K562 (cell line): ENCODE measurements at regions not wholly inside any gene's neighbourhood (a gene's known extent, or its start where the extent isn't known, plus 50 kb on each side); places are given as distances from the start of the nearest gene placed in this dataset.

Experiments used
- ATAC-seq: fragments of 200-7000 bp; cut with Tn5 transposase; 3 replicates; pipeline ENCODE4 v1.9.1; 2020; ENCODE audit warnings: moderate library complexity
- BruUV-seq: library from RNA; stranded (reverse); fragments of 400-500 nt; replicated peaks from 2 replicates; lab custom pipeline; 2021; lab: Mats Ljungman, UMichigan
- CTCF ChIA-PET: fragments of 300-600 bp; formaldehyde crosslinking; extraction: SDS; loops from one replicate; lab custom pipeline; 2021; ENCODE audit warnings: low intra/inter-chr PET ratio; lab: Yijun Ruan, JAX
- POLR2A ChIA-PET: fragments of 300-600, 350-650 bp; sonication (Branson Sonifier 250); formaldehyde crosslinking; extraction: SDS; loops from one replicate; lab custom pipeline; 2021; ENCODE audit warnings: antibody characterized with exemption, inconsistent platforms; lab: Yijun Ruan, JAX
- DNase-seq, 4 experiments: peaks; one replicate each; pipeline versions ENCODE4 v3.0.0 to v3.0.0-alpha.2; 2011 to 2018; ENCODE audit warnings: low spot score in 3 of 4, mixed read lengths in 3 of 4; ENCODE audit errors: extremely low read depth in 1 of 4
- FAIRE-seq: peaks from 2 replicates; lab custom pipeline; 2011; peaks lifted over from hg19 to GRCh38; lab: Jason Lieb, UNC
- H2AFZ ChIP-seq: 2 replicates; pipeline ENCODE4 v1.6.0; 2011; ENCODE audit warnings: low read depth, low read length, control low read depth, inconsistent platforms
- H3K27ac ChIP-seq: fragments of 200-600 bp; 3 replicates; pipeline ENCODE4 v1.8.0; 2011; ENCODE audit warnings: low read depth, mild to moderate bottlenecking, control low read depth, inconsistent platforms, low read length, moderate library complexity, mixed read lengths; ENCODE audit errors: extremely low read depth
- H3K27me3 ChIP-seq, 2 experiments: fragments of 300-600 bp in 1 of 2; 2 replicates in 1 of 2; 3 replicates in 1 of 2; pipeline versions ENCODE4 v1.6.0 to v1.8.0; 2011; ENCODE audit warnings: inconsistent platforms in 2 of 2, low read length in 2 of 2, mild to moderate bottlenecking in 1 of 2, mixed read lengths in 1 of 2, moderate library complexity in 1 of 2; ENCODE audit not compliant: control insufficient read depth in 2 of 2, insufficient read depth in 2 of 2
- H3K36me3 ChIP-seq: fragments of 300-600 bp; 3 replicates; pipeline ENCODE4 v1.8.0; 2011; ENCODE audit warnings: mild to moderate bottlenecking, low read length, inconsistent platforms; ENCODE audit not compliant: control insufficient read depth, insufficient read depth
- H3K4me1 ChIP-seq, 2 experiments: fragments of 200-600 bp in 1 of 2; replicated peaks in 1 of 2; 2 replicates in 1 of 2; 3 replicates in 1 of 2; pipeline versions ENCODE4 v1.5.1 to v1.8.0; 2011; ENCODE audit warnings: inconsistent platforms in 2 of 2, low read length in 2 of 2, mild to moderate bottlenecking in 1 of 2, mixed read lengths in 1 of 2, moderate library complexity in 1 of 2; ENCODE audit not compliant: control insufficient read depth in 2 of 2, insufficient read depth in 2 of 2
- H3K4me2 ChIP-seq: 2 replicates; pipeline ENCODE4 v1.6.1; 2011; ENCODE audit warnings: low read length, control low read depth, inconsistent platforms, mixed read lengths; ENCODE audit not compliant: insufficient read depth
- H3K4me3 ChIP-seq: fragments of 200-600 bp; sonication (generic), shearing (Covaris generic); 2 replicates; pipeline ENCODE4 v1.5.1; 2016; ENCODE audit warnings: control low read depth, inconsistent platforms
- H3K79me2 ChIP-seq: fragments of 200-600 bp; 3 replicates; pipeline ENCODE4 v1.8.0; 2011; ENCODE audit warnings: low read length, inconsistent platforms; ENCODE audit not compliant: control insufficient read depth, insufficient read depth
- H3K9ac ChIP-seq, 2 experiments: 2 replicates each; pipeline versions ENCODE4 v1.6.0 to v1.6.1; 2011; ENCODE audit warnings: low read depth in 2 of 2, low read length in 2 of 2, control low read depth in 1 of 2, inconsistent platforms in 1 of 2, mild to moderate bottlenecking in 1 of 2, mixed read lengths in 1 of 2; ENCODE audit not compliant: insufficient read depth in 1 of 2
- H3K9me1 ChIP-seq: one replicate; pipeline ENCODE4 v1.6.0; 2011; ENCODE audit warnings: inconsistent platforms, mild to moderate bottlenecking, low read length, moderate library complexity; ENCODE audit not compliant: control insufficient read depth, insufficient read depth
- H3K9me3 ChIP-seq: replicated peaks from 2 replicates; pipeline ENCODE4 v1.5.1; 2011; ENCODE audit warnings: low read depth, low read length, inconsistent platforms; ENCODE audit not compliant: control insufficient read depth, insufficient read depth
- H4K20me1 ChIP-seq: replicated peaks from 2 replicates; pipeline ENCODE4 v1.6.1; 2011; ENCODE audit warnings: low read length, inconsistent platforms, mixed read lengths; ENCODE audit not compliant: control insufficient read depth, insufficient read depth
- DIDO1 ChIP-seq: fragments of 450-650 bp; IDR thresholded peaks from 2 replicates; pipeline ENCODE4 v1.6.1; 2016; ENCODE audit warnings: low read depth, missing biosample characterization, missing genetic modification characterization
- HDAC1 ChIP-seq, 2 experiments: fragments of 450-650 bp; IDR thresholded peaks; 2 replicates each; pipeline ENCODE4 v1.6.1; 2016 to 2017; ENCODE audit warnings: inconsistent platforms in 1 of 2, mild to moderate bottlenecking in 1 of 2, moderate library complexity in 1 of 2
- HDAC3 ChIP-seq: fragments of 450-650 bp; IDR thresholded peaks from 2 replicates; pipeline ENCODE4 v1.6.1; 2018; ENCODE audit warnings: borderline replicate concordance, mild to moderate bottlenecking, moderate library complexity; ENCODE audit not compliant: partially characterized antibody
- HNRNPL ChIP-seq: fragments of 200-400 bp; formaldehyde crosslinking; IDR thresholded peaks from 2 replicates; pipeline ENCODE4 v1.6.1; 2017; ENCODE audit warnings: low read depth, mild to moderate bottlenecking, low read length
- NFE2 ChIP-seq: IDR thresholded peaks from 2 replicates; pipeline ENCODE4 v1.6.1; 2014; ENCODE audit warnings: antibody characterized with exemption, low read depth
- PBX2 ChIP-seq, 2 experiments: IDR thresholded peaks in 1 of 2; conservative IDR thresholded peaks in 1 of 2; 2 replicates each; pipeline ENCODE4 v1.6.1; 2016; ENCODE audit warnings: low read depth in 2 of 2, mild to moderate bottlenecking in 1 of 2, missing compliant biosample characterization in 1 of 2, missing genetic modification characterization in 1 of 2, moderate library complexity in 1 of 2
- PHTF2 ChIP-seq: fragments of 250-450 bp; sonication (Bioruptor Pico); IDR thresholded peaks from 2 replicates; pipeline ENCODE4 v1.5.0; 2021; ENCODE audit warnings: mild to moderate bottlenecking
- TCF3 ChIP-seq: sonication (generic); formaldehyde crosslinking; IDR thresholded peaks from 2 replicates; pipeline ENCODE4 v1.4.0; 2020; ENCODE audit warnings: mild to moderate bottlenecking, missing genetic modification reagents
- ZBTB17 ChIP-seq: fragments of 450-650 bp; formaldehyde crosslinking; IDR thresholded peaks from 2 replicates; pipeline ENCODE4 v1.4.0; 2020; ENCODE audit warnings: mild to moderate bottlenecking
- ZNF197 ChIP-seq: fragments of 200-800 bp; sonication (Bioruptor generic); IDR thresholded peaks from 2 replicates; pipeline ENCODE4 v1.6.1; 2016; ENCODE audit warnings: low read depth, missing genetic modification characterization, missing compliant biosample characterization
- ZNF23 ChIP-seq: fragments of 250-450 bp; sonication (Bioruptor Pico); IDR thresholded peaks from 2 replicates; pipeline ENCODE4 v1.4.0; 2020; ENCODE audit warnings: mild to moderate bottlenecking
- ZNF282 ChIP-seq: sonication (generic); formaldehyde crosslinking; IDR thresholded peaks from 2 replicates; pipeline ENCODE4 v1.8.1; 2023; ENCODE audit warnings: missing genetic modification reagents
- in situ Hi-C: fragments of 300-500 bp; cut with MboI; formaldehyde crosslinking; loops from 4 replicates; pipeline ENCODE4 v1.15.0; 2018; ENCODE audit warnings: inconsistent platforms, mixed read lengths
- intact Hi-C: fragments of 100-400 bp; cut with micrococcal nuclease; formaldehyde crosslinking; loops from 2 replicates; pipeline ENCODE4 v1.14.2; 2022
- TF ChIP-seq, protein P1 (sequence below): fragments of 250-450 bp; sonication (Bioruptor Pico); IDR thresholded peaks from 2 replicates; pipeline ENCODE4 v1.8.0; 2022; ENCODE audit warnings: inconsistent platforms
- TF ChIP-seq, protein P2 (sequence below): fragments of 250-450 bp; sonication (Bioruptor Pico); IDR thresholded peaks from 2 replicates; pipeline ENCODE4 v1.4.0; 2020; ENCODE audit warnings: borderline replicate concordance
- TF ChIP-seq, protein P3 (sequence below): sonication (generic); formaldehyde crosslinking; IDR thresholded peaks from 2 replicates; pipeline ENCODE4 v1.8.0; 2022; ENCODE audit warnings: mild to moderate bottlenecking, low read depth, missing genetic modification reagents

GRCh38 chr5:126000507-126000906 lies 422.7 kb upstream of the GRAMD2B start:
- POLR2A ChIA-PET: no interaction called here
- ATAC-seq (no peak), FAIRE-seq (no peak), DNase-seq (no peak)
- CTCF ChIA-PET: no interaction called here
- no peaks in the 10 kb centered on the region for H3K9me3 ChIP-seq
- H3K4me1 ChIP-seq: no peaks in the 10 kb centered on the region
- no peaks in the 10 kb centered on the region for H4K20me1 ChIP-seq
- no peaks in the 10 kb centered on the region for H3K36me3 ChIP-seq
- no peak overlapping the region for H3K9ac ChIP-seq
- no peaks in the 10 kb centered on the region for H3K79me2 ChIP-seq
- BruUV-seq: no TSS peak
- no peaks in the 10 kb centered on the region for H3K27me3 ChIP-seq
- intact Hi-C loops: no loop called here
- H2AFZ ChIP-seq: no peak overlapping the region
- no peak overlapping the region for H3K4me2 ChIP-seq
- no peak overlapping the region for H3K4me3 ChIP-seq
- H3K27ac ChIP-seq: no peak overlapping the region
- no peaks in the 10 kb centered on the region for H3K9me1 ChIP-seq
- in situ Hi-C loops: no loop called here
- no peak for TF ChIP-seq HDAC3
- TF ChIP-seq HNRNPL: no peak
- no peak for TF ChIP-seq ZBTB17 (CRISPR knock-in tag)
- TF ChIP-seq, protein P1, sequence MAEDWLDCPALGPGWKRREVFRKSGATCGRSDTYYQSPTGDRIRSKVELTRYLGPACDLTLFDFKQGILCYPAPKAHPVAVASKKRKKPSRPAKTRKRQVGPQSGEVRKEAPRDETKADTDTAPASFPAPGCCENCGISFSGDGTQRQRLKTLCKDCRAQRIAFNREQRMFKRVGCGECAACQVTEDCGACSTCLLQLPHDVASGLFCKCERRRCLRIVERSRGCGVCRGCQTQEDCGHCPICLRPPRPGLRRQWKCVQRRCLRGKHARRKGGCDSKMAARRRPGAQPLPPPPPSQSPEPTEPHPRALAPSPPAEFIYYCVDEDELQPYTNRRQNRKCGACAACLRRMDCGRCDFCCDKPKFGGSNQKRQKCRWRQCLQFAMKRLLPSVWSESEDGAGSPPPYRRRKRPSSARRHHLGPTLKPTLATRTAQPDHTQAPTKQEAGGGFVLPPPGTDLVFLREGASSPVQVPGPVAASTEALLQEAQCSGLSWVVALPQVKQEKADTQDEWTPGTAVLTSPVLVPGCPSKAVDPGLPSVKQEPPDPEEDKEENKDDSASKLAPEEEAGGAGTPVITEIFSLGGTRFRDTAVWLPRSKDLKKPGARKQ (CRISPR knock-in tag): no peak
- TF ChIP-seq DIDO1 (tag): no peak
- TF ChIP-seq, protein P2, sequence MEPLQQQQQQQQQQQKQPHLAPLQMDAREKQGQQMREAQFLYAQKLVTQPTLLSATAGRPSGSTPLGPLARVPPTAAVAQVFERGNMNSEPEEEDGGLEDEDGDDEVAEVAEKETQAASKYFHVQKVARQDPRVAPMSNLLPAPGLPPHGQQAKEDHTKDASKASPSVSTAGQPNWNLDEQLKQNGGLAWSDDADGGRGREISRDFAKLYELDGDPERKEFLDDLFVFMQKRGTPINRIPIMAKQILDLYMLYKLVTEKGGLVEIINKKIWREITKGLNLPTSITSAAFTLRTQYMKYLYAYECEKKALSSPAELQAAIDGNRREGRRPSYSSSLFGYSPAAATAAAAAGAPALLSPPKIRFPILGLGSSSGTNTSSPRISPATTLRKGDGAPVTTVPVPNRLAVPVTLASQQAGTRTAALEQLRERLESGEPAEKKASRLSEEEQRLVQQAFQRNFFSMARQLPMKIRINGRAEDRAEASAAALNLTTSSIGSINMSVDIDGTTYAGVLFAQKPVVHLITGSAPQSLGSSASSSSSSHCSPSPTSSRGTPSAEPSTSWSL (CRISPR knock-in tag): no peak
- TF ChIP-seq ZNF197 (CRISPR knock-in tag): no peak
- TF ChIP-seq PHTF2 (CRISPR knock-in tag): no peak
- no peak for TF ChIP-seq ZNF282 (CRISPR knock-in tag)
- TF ChIP-seq, protein P3, sequence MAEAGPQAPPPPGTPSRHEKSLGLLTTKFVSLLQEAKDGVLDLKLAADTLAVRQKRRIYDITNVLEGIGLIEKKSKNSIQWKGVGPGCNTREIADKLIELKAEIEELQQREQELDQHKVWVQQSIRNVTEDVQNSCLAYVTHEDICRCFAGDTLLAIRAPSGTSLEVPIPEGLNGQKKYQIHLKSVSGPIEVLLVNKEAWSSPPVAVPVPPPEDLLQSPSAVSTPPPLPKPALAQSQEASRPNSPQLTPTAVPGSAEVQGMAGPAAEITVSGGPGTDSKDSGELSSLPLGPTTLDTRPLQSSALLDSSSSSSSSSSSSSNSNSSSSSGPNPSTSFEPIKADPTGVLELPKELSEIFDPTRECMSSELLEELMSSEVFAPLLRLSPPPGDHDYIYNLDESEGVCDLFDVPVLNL (CRISPR knock-in tag): no peak
- no peak for TF ChIP-seq ZNF23 (CRISPR knock-in tag)
- TF ChIP-seq PBX2 (CRISPR knock-in tag; IDR thresholded peaks at IDR 0.05; ENCODE audit: low read depth): no peak
- TF ChIP-seq PBX2 (tag; conservative IDR thresholded peaks at IDR 0.05; ENCODE audit: low read depth): no peak
- no peak for TF ChIP-seq NFE2
- TF ChIP-seq HDAC1 (IDR thresholded peaks at IDR 0.05): no peak
- no peak for TF ChIP-seq TCF3 (CRISPR knock-in tag)
